Activated effector memory CD4-positive, alpha-beta T cell treated with anti-CD3 and anti-CD28 coated beads, Interleukin-2, amount 50 U/mL, for 16 hours (primary cell): ENCODE measurements at regions not wholly inside any gene's neighbourhood (a gene's known extent, or its start where the extent isn't known, plus 50 kb on each side); places are given as distances from the start of the nearest gene placed in this dataset.
A peak's percentile ranks its signal among the peaks of the same experiment; 100 is the strongest.
"Not testable (repeated sequence)": the region's sequence is repeated elsewhere in the genome, so short reads cannot be mapped to it uniquely, and the experiment has no call there.

Experiments used
- DNase-seq: peaks from one replicate; pipeline ENCODE4 v3.0.0-alpha.2; 2020

- no peak for DNase-seq
Measured at GRCh38 chr12:67457778-67458665, 188.9 kb downstream of the CAND1 start.

GRCh38 chr12:67459173-67459572 lies 189.4 kb upstream of the DYRK2 start:
- DNase-seq, result no peak

GRCh38 chr12:67459578-67459977 lies 189.0 kb upstream of the DYRK2 start:
- no peak for DNase-seq

- DNase-seq, result no peak
Measured at GRCh38 chr12:67460388-67460787, 188.2 kb upstream of the DYRK2 start.

GRCh38 chr12:67468549-67469245 lies 179.8 kb upstream of the DYRK2 start:
- DNase-seq, result no peak

- no peak for DNase-seq
Measured at GRCh38 chr12:67469666-67470065, 178.9 kb upstream of the DYRK2 start.

GRCh38 chr12:67471810-67472209 lies 176.7 kb upstream of the DYRK2 start:
- no peak for DNase-seq

- no peak for DNase-seq
Measured at GRCh38 chr12:67472539-67472938, 176.0 kb upstream of the DYRK2 start.

GRCh38 chr12:67474934-67475620 lies 173.5 kb upstream of the DYRK2 start:
- DNase-seq, result no peak

GRCh38 chr12:67475725-67476124 lies 172.8 kb upstream of the DYRK2 start:
- no peak for DNase-seq

GRCh38 chr12:67477681-67478265 lies 170.8 kb upstream of the DYRK2 start:
- no peak for DNase-seq

- DNase-seq, result peak; percentile 82
Measured at GRCh38 chr12:67482751-67483661, 165.5 kb upstream of the DYRK2 start.

GRCh38 chr12:67483871-67484554 lies 164.5 kb upstream of the DYRK2 start:
- no peak for DNase-seq

GRCh38 chr12:67484791-67485480 lies 163.6 kb upstream of the DYRK2 start:
- DNase-seq, result no peak

GRCh38 chr12:67486671-67487070 lies 161.9 kb upstream of the DYRK2 start:
- no peak for DNase-seq

GRCh38 chr12:67488349-67488748 lies 160.2 kb upstream of the DYRK2 start:
- DNase-seq, result not testable (repeated sequence)

GRCh38 chr12:67489007-67489406 lies 159.5 kb upstream of the DYRK2 start:
- no peak for DNase-seq

GRCh38 chr12:67496581-67496980 lies 152.0 kb upstream of the DYRK2 start:
- DNase-seq, result no peak

GRCh38 chr12:67498991-67499390 lies 149.6 kb upstream of the DYRK2 start:
- DNase-seq, result no peak

- no peak for DNase-seq
Measured at GRCh38 chr12:67501362-67501761, 147.2 kb upstream of the DYRK2 start.

GRCh38 chr12:67504026-67504425 lies 144.5 kb upstream of the DYRK2 start:
- DNase-seq, result no peak
